ENCODE measurements at regions not wholly inside any gene's neighbourhood (a gene's known extent, or its start where the extent isn't known, plus 50 kb on each side); places are given as distances from the start of the nearest gene placed in this dataset.

GRCh38 chr18:28522236-28522635 is 345.3 kb upstream of the CDH2 start:
- intact Hi-C loops (cut with micrococcal nuclease; ENCODE audit: unreplicated experiment) = no loop called here
- no peak overlapping the region for H3K9ac ChIP-seq (ENCODE audit: control insufficient read depth, insufficient read depth, low read length)
- SMC1A ChIA-PET (ENCODE audit: uncharacterized antibody, unreplicated experiment) = interaction anchor here (1.7 kb wide), 1 partner anchor 9 kb away, joined by 4 read pairs; no protein-coding TSS in a partner anchor
- H2AFZ ChIP-seq (ENCODE audit: control insufficient read depth, low read depth, low read length) = no peak overlapping the region
- H3K27ac ChIP-seq (ENCODE audit: control insufficient read depth, insufficient read depth) = no peak overlapping the region
- RAD21 ChIA-PET (ENCODE audit: unreplicated experiment) = no interaction called here
- POLR2A ChIA-PET = no interaction called here
- no peak overlapping the region for H3K4me3 ChIP-seq
- H3K4me1 ChIP-seq (ENCODE audit: control insufficient read depth, insufficient read depth, low read length) = no peaks in the 10 kb centered on the region
- TF ChIP-seq RCOR1 (conservative IDR thresholded peaks at IDR 0.05; ENCODE audit: low read depth, low read length) (no peak), RB1 (IDR thresholded peaks at IDR 0.05; ENCODE audit: borderline replicate concordance) (no peak), SP1 (IDR thresholded peaks at IDR 0.05; ENCODE audit: low read depth, low read length) (no peak), JUNB (IDR thresholded peaks at IDR 0.05) (no peak), IRF4 (IDR thresholded peaks at IDR 0.05; ENCODE audit: low read depth, low read length) (no peak), IKZF2 (IDR thresholded peaks at IDR 0.05) (no peak)
- TF ChIP-seq, protein P1, sequence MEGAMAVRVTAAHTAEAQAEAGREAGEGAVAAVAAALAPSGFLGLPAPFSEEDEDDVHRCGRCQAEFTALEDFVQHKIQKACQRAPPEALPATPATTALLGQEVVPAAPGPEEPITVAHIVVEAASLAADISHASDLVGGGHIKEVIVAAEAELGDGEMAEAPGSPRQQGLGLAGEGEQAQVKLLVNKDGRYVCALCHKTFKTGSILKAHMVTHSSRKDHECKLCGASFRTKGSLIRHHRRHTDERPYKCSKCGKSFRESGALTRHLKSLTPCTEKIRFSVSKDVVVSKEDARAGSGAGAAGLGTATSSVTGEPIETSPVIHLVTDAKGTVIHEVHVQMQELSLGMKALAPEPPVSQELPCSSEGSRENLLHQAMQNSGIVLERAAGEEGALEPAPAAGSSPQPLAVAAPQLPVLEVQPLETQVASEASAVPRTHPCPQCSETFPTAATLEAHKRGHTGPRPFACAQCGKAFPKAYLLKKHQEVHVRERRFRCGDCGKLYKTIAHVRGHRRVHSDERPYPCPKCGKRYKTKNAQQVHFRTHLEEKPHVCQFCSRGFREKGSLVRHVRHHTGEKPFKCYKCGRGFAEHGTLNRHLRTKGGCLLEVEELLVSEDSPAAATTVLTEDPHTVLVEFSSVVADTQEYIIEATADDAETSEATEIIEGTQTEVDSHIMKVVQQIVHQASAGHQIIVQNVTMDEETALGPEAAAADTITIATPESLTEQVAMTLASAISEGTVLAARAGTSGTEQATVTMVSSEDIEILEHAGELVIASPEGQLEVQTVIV (IDR thresholded peaks at IDR 0.05; ENCODE audit: borderline replicate concordance, partially characterized antibody) = no peak
- ATAC-seq (no peak), DNase-seq (ENCODE audit: low read depth, low spot score) (no peak), FAIRE-seq (no peak)
- H4K20me1 ChIP-seq (ENCODE audit: control insufficient read depth, insufficient read depth) = no peaks in the 10 kb centered on the region
- H3K9me3 ChIP-seq (replicated peaks; ENCODE audit: control insufficient read depth, insufficient read depth, low read length) = no peaks in the 10 kb centered on the region; the same call in 2 of the 3 replicates
- H3K36me3 ChIP-seq (ENCODE audit: control insufficient read depth in 2 of 2, insufficient read depth in 2 of 2, low read length in 1 of 2) = no peaks in the 10 kb centered on the region
- H3K79me2 ChIP-seq (ENCODE audit: control insufficient read depth, insufficient read depth, low read length) = no peaks in the 10 kb centered on the region
- CTCF ChIA-PET = no interaction called here
- no TSS peak for BruUV-seq (replicated peaks)
- in situ Hi-C loops (cut with MboI) = no loop called here
- 41% methylated on average over 4 of the region's 4 CpGs for WGBS (ENCODE audit: insufficient coverage, insufficient replicate concordance, low lambda C conversion rate, missing lambda C conversion rate)
- no peak overlapping the region for H3K4me2 ChIP-seq (ENCODE audit: control insufficient read depth, insufficient read depth)
- H3K27me3 ChIP-seq (replicated peaks in 1 of 2; ENCODE audit: control insufficient read depth in 2 of 2, insufficient read depth in 2 of 2, low read length in 1 of 2) = no peaks in the 10 kb centered on the region

DNA sequence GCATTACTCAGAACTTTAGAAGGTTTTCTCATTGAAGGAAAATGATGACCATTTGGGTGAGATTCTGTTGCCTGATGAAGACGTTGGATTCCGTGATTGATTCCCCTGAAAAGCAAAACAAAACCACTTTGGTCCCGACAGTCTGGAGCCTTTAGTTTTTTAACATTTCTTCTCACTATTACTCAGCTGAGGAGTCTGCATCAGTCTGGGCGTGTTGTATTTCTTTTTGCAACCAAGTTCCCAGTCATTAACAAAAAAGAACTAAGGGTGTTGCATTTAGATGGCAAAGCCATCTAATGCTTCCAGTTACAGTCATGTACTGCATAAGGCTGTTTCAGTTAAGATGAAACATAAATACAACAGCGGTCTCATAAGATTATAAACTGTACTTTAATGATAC is 343.1 kb upstream of the CDH2 start:
- DNase-seq (ENCODE audit: low read depth, low spot score) (no peak), FAIRE-seq (no peak)
- H3K9ac ChIP-seq (ENCODE audit: control insufficient read depth, insufficient read depth, low read length) = no peak overlapping the region
- TF ChIP-seq POLR2AphosphoS5 (IDR thresholded peaks at IDR 0.05; ENCODE audit: low read length) = no peak
- TF ChIP-seq PAX5 (IDR thresholded peaks at IDR 0.05; ENCODE audit: borderline replicate concordance, low read depth, low read length) = no peak
- TF ChIP-seq, protein P2, sequence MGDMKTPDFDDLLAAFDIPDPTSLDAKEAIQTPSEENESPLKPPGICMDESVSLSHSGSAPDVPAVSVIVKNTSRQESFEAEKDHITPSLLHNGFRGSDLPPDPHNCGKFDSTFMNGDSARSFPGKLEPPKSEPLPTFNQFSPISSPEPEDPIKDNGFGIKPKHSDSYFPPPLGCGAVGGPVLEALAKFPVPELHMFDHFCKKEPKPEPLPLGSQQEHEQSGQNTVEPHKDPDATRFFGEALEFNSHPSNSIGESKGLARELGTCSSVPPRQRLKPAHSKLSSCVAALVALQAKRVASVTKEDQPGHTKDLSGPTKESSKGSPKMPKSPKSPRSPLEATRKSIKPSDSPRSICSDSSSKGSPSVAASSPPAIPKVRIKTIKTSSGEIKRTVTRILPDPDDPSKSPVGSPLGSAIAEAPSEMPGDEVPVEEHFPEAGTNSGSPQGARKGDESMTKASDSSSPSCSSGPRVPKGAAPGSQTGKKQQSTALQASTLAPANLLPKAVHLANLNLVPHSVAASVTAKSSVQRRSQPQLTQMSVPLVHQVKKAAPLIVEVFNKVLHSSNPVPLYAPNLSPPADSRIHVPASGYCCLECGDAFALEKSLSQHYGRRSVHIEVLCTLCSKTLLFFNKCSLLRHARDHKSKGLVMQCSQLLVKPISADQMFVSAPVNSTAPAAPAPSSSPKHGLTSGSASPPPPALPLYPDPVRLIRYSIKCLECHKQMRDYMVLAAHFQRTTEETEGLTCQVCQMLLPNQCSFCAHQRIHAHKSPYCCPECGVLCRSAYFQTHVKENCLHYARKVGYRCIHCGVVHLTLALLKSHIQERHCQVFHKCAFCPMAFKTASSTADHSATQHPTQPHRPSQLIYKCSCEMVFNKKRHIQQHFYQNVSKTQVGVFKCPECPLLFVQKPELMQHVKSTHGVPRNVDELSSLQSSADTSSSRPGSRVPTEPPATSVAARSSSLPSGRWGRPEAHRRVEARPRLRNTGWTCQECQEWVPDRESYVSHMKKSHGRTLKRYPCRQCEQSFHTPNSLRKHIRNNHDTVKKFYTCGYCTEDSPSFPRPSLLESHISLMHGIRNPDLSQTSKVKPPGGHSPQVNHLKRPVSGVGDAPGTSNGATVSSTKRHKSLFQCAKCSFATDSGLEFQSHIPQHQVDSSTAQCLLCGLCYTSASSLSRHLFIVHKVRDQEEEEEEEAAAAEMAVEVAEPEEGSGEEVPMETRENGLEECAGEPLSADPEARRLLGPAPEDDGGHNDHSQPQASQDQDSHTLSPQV (IDR thresholded peaks at IDR 0.05) = no peak
- TF ChIP-seq NFYA (IDR thresholded peaks at IDR 0.05; ENCODE audit: borderline replicate concordance, low read depth, low read length) = no peak
- TF ChIP-seq NBN (IDR thresholded peaks at IDR 0.05) = no peak
- no peak for TF ChIP-seq PML (IDR thresholded peaks at IDR 0.05; ENCODE audit: low read length)
- TF ChIP-seq NR2F1 (conservative IDR thresholded peaks at IDR 0.05) = no peak
- TF ChIP-seq CHD1 (IDR thresholded peaks at IDR 0.05; ENCODE audit: low read depth, low read length) = no peak
- TF ChIP-seq CREB1 (IDR thresholded peaks at IDR 0.05; ENCODE audit: low read depth) = no peak

More for the DNA sequence above, 343.1 kb upstream of the CDH2 start:
- Histone ChIP-seq H3K9me3 (replicated peaks; ENCODE audit: control insufficient read depth, insufficient read depth, low read length) (no peaks in the 10 kb centered on the region; the same call in 2 of the 3 replicates), H4K20me1 (ENCODE audit: control insufficient read depth, insufficient read depth) (no peaks in the 10 kb centered on the region), H2AFZ (ENCODE audit: control insufficient read depth, low read depth, low read length) (no peak overlapping the region), H3K36me3 (ENCODE audit: control insufficient read depth in 2 of 2, insufficient read depth in 2 of 2, low read length in 1 of 2) (no peaks in the 10 kb centered on the region), H3K27me3 (replicated peaks in 1 of 2; ENCODE audit: control insufficient read depth in 2 of 2, insufficient read depth in 2 of 2, low read length in 1 of 2) (no peaks in the 10 kb centered on the region), H3K27ac (ENCODE audit: control insufficient read depth, insufficient read depth) (no peak overlapping the region), H3K4me2 (ENCODE audit: control insufficient read depth, insufficient read depth) (no peak overlapping the region), H3K4me3 (no peak overlapping the region), H3K4me1 (ENCODE audit: control insufficient read depth, insufficient read depth, low read length) (no peaks in the 10 kb centered on the region), H3K79me2 (ENCODE audit: control insufficient read depth, insufficient read depth, low read length) (no peaks in the 10 kb centered on the region)
- ChIA-PET CTCF (no interaction called here), RAD21 (ENCODE audit: unreplicated experiment) (no interaction called here), POLR2A (no interaction called here), SMC1A (ENCODE audit: uncharacterized antibody, unreplicated experiment) (no interaction called here)
- no peak for ATAC-seq
- BruUV-seq (replicated peaks) = no TSS peak
- in situ Hi-C loops (cut with MboI) = no loop called here
- intact Hi-C loops (cut with micrococcal nuclease; ENCODE audit: unreplicated experiment) = no loop called here
- WGBS (ENCODE audit: insufficient coverage, insufficient replicate concordance, low lambda C conversion rate, missing lambda C conversion rate) = 55% methylated on average over 5 of the region's 5 CpGs
